H1 (cell line): ENCODE measurements at regions not wholly inside any gene's neighbourhood (a gene's known extent, or its start where the extent isn't known, plus 50 kb on each side); places are given as distances from the start of the nearest gene placed in this dataset.
A peak's percentile ranks its signal among the peaks of the same experiment; 100 is the strongest.

Experiments
- CTCF ChIA-PET: fragments of 300-600 bp; sonication (Branson Sonifier 250); formaldehyde crosslinking; loops from one replicate; lab custom pipeline; 2021; ENCODE audit not compliant: partially characterized antibody; lab: Charles Lee
- POLR2A ChIA-PET: fragments of 300-600 bp; sonication (Branson Sonifier 250); formaldehyde crosslinking; loops from one replicate; lab custom pipeline; 2021; ENCODE audit warnings: inconsistent platforms; ENCODE audit not compliant: partially characterized antibody; lab: Charles Lee
- DNase-seq, 2 experiments: peaks; one replicate each; pipeline versions ENCODE4 v3.0.0 to v3.0.0-alpha.2; 2010 to 2022; ENCODE audit warnings: low spot score in 2 of 2, low read depth in 1 of 2, mixed read lengths in 1 of 2
- FAIRE-seq: peaks from 2 replicates; lab custom pipeline; 2011; peaks lifted over from hg19 to GRCh38; lab: Jason Lieb, UNC
- H2AFZ ChIP-seq: 2 replicates; pipeline ENCODE4 v1.8.1; 2012; ENCODE audit warnings: low read length, inconsistent platforms
- H2AK5ac ChIP-seq: 2 replicates; pipeline ENCODE4 v1.6.1; 2013; ENCODE audit warnings: low read depth, low read length
- H2BK120ac ChIP-seq: replicated peaks from 2 replicates; pipeline ENCODE3; 2013; ENCODE audit warnings: low read depth, low read length, inconsistent platforms
- H2BK12ac ChIP-seq: 2 replicates; pipeline ENCODE4 v1.6.1; 2013; ENCODE audit warnings: low read depth, low read length
- H2BK15ac ChIP-seq: 2 replicates; pipeline ENCODE4 v1.6.1; 2013; ENCODE audit warnings: low read length
- H2BK20ac ChIP-seq: 2 replicates; pipeline ENCODE4 v1.6.1; 2013; ENCODE audit warnings: low read length
- H2BK5ac ChIP-seq: 2 replicates; pipeline ENCODE4 v1.6.1; 2013; ENCODE audit warnings: low read depth, low read length
- H3K14ac ChIP-seq: 2 replicates; pipeline ENCODE4 v1.6.1; 2013; ENCODE audit warnings: inconsistent platforms; ENCODE audit not compliant: insufficient read length
- H3K18ac ChIP-seq: 2 replicates; pipeline ENCODE4 v1.6.1; 2013; ENCODE audit warnings: low read length; ENCODE audit errors: extremely low read depth
- H3K23ac ChIP-seq: 2 replicates; pipeline ENCODE4 v1.6.1; 2013; ENCODE audit warnings: inconsistent platforms; ENCODE audit not compliant: insufficient read length
- H3K23me2 ChIP-seq: 2 replicates; pipeline ENCODE4 v1.6.1; 2013; ENCODE audit warnings: low read depth, low read length
- H3K27ac ChIP-seq: 2 replicates; pipeline ENCODE4 v1.6.1; 2011; ENCODE audit warnings: low read depth, low read length, inconsistent platforms
- H3K27me3 ChIP-seq, 4 experiments: replicated peaks in 1 of 4; 1 replicate in 1 of 4; 2 replicates in 3 of 4; pipeline versions ENCODE4 v1.6.1 to v1.8.1; 2011 to 2013; ENCODE audit warnings: low read length in 3 of 4, mild to moderate bottlenecking in 3 of 4, inconsistent platforms in 2 of 4, mixed read lengths in 2 of 4, moderate library complexity in 1 of 4; ENCODE audit not compliant: control insufficient read depth in 3 of 4, insufficient read depth in 3 of 4; ENCODE audit errors: extremely low read depth in 1 of 4
- H3K36me3 ChIP-seq, 4 experiments: 2 replicates each; pipeline versions ENCODE4 v1.6.1 to v1.8.1; 2011 to 2013; ENCODE audit warnings: mild to moderate bottlenecking in 4 of 4, low read length in 3 of 4, moderate library complexity in 2 of 4, control low read depth in 1 of 4, inconsistent platforms in 1 of 4; ENCODE audit not compliant: insufficient read depth in 4 of 4, control insufficient read depth in 2 of 4
- H3K4ac ChIP-seq: replicated peaks from 2 replicates; pipeline ENCODE3; 2013; ENCODE audit warnings: low read length, low read depth, mixed read lengths, inconsistent platforms; ENCODE audit not compliant: insufficient read length
- H3K4me1 ChIP-seq, 4 experiments: replicated peaks in 1 of 4; 1 replicate in 1 of 4; 2 replicates in 3 of 4; pipeline versions ENCODE4 v1.6.1 to v1.8.1; 2011 to 2013; ENCODE audit warnings: low read length in 3 of 4, inconsistent platforms in 2 of 4, mixed read lengths in 1 of 4; ENCODE audit not compliant: insufficient read depth in 4 of 4, control insufficient read depth in 3 of 4
- H3K4me2 ChIP-seq, 2 experiments: 2 replicates each; pipeline versions ENCODE4 v1.6.1 to v1.8.1; 2011 to 2013; ENCODE audit warnings: low read depth in 2 of 2, low read length in 2 of 2, control low read depth in 1 of 2, inconsistent platforms in 1 of 2, mild to moderate bottlenecking in 1 of 2; ENCODE audit not compliant: insufficient read depth in 1 of 2
- H3K4me3 ChIP-seq, 4 experiments: fragments of 200-600, 300-600 bp in 1 of 4; sonication (generic), shearing (Covaris generic), sonication (Bioruptor Twin) in 1 of 4; 2 replicates each; pipeline versions ENCODE4 v1.5.1 to v1.8.1; 2011 to 2016; ENCODE audit warnings: low read length in 4 of 4, low read depth in 3 of 4, control low read depth in 2 of 4, inconsistent platforms in 2 of 4, mild to moderate bottlenecking in 2 of 4, mixed read lengths in 1 of 4, moderate library complexity in 1 of 4; ENCODE audit not compliant: insufficient read depth in 2 of 4; ENCODE audit errors: extremely low read depth in 1 of 4
- H3K56ac ChIP-seq: replicated peaks from 2 replicates; pipeline ENCODE3; 2013; ENCODE audit warnings: low read depth, mild to moderate bottlenecking, mixed read lengths, low read length, inconsistent platforms; ENCODE audit not compliant: insufficient read length
- H3K79me1 ChIP-seq: 2 replicates; pipeline ENCODE4 v1.6.1; 2013; ENCODE audit warnings: low read depth, low read length, control low read depth
- H3K79me2 ChIP-seq, 2 experiments: 2 replicates each; pipeline versions ENCODE4 v1.6.1 to v1.8.1; 2012 to 2013; ENCODE audit warnings: low read length in 2 of 2, mild to moderate bottlenecking in 2 of 2, inconsistent platforms in 1 of 2; ENCODE audit not compliant: insufficient read depth in 2 of 2, control insufficient read depth in 1 of 2
- H3K9ac ChIP-seq, 4 experiments: replicated peaks in 1 of 4; 1 replicate in 1 of 4; 2 replicates in 3 of 4; pipeline versions ENCODE4 v1.6.1 to v1.8.1; 2011 to 2013; ENCODE audit warnings: low read depth in 3 of 4, low read length in 3 of 4, control low read depth in 2 of 4, mild to moderate bottlenecking in 2 of 4, moderate library complexity in 2 of 4, inconsistent platforms in 1 of 4; ENCODE audit errors: extremely low read depth in 1 of 4
- H3K9me3 ChIP-seq, 2 experiments: 2 replicates each; pipeline versions ENCODE4 v1.6.1 to v1.8.1; 2012 to 2013; ENCODE audit warnings: mild to moderate bottlenecking in 2 of 2, moderate library complexity in 2 of 2, control low read depth in 1 of 2, inconsistent platforms in 1 of 2, low read depth in 1 of 2, low read length in 1 of 2, mixed read lengths in 1 of 2; ENCODE audit not compliant: insufficient read depth in 2 of 2
- H4K20me1 ChIP-seq, 2 experiments: replicated peaks in 1 of 2; 2 replicates each; pipeline versions ENCODE3 to v1.8.1; 2011 to 2013; ENCODE audit warnings: inconsistent platforms in 2 of 2, low read length in 2 of 2, mild to moderate bottlenecking in 1 of 2; ENCODE audit not compliant: insufficient read depth in 2 of 2, control insufficient read depth in 1 of 2
- H4K5ac ChIP-seq: 2 replicates; pipeline ENCODE4 v1.6.1; 2013; ENCODE audit warnings: low read length, low read depth, mixed read lengths, inconsistent platforms; ENCODE audit not compliant: insufficient read length
- H4K8ac ChIP-seq: 2 replicates; pipeline ENCODE4 v1.8.0; 2013; ENCODE audit warnings: mild to moderate bottlenecking, moderate library complexity, low read length, inconsistent platforms; ENCODE audit not compliant: insufficient read depth; ENCODE audit errors: extremely low read depth
- H4K91ac ChIP-seq: replicated peaks from 2 replicates; pipeline ENCODE3; 2013; ENCODE audit warnings: low read length, mixed read lengths, inconsistent platforms; ENCODE audit not compliant: insufficient read length
- BACH1 ChIP-seq: IDR thresholded peaks from 2 replicates; pipeline ENCODE4 v1.6.1; 2012; ENCODE audit warnings: low read length, improper control_type of control experiment
- CREB1 ChIP-seq: IDR thresholded peaks from 2 replicates; pipeline ENCODE4 v1.6.1; 2012; ENCODE audit warnings: inconsistent platforms
- GABPA ChIP-seq: IDR thresholded peaks from 2 replicates; pipeline ENCODE4 v1.6.1; 2011; ENCODE audit warnings: mild to moderate bottlenecking, low read length, moderate library complexity, borderline replicate concordance; ENCODE audit not compliant: insufficient read depth
- KDM4A ChIP-seq: IDR thresholded peaks from one replicate; pipeline ENCODE4 v1.7.1; 2012; ENCODE audit warnings: low read depth, mild to moderate bottlenecking, moderate library complexity, low read length, inconsistent platforms; ENCODE audit not compliant: severe bottlenecking
- NANOG ChIP-seq: IDR thresholded peaks from 2 replicates; pipeline ENCODE4 v1.6.1; 2011; ENCODE audit warnings: low read length, low read depth, mild to moderate bottlenecking, inconsistent platforms; ENCODE audit not compliant: insufficient read depth, poor library complexity, severe bottlenecking
- NRF1 ChIP-seq: IDR thresholded peaks from 2 replicates; pipeline ENCODE4 v1.6.1; 2011; ENCODE audit warnings: mild to moderate bottlenecking, low read depth, low read length, improper control_type of control experiment
- POLR2A ChIP-seq, 2 experiments: IDR thresholded peaks; 1 replicate in 1 of 2; 2 replicates in 1 of 2; pipeline ENCODE4 v1.6.1; 2011; ENCODE audit warnings: low read depth in 2 of 2, low read length in 2 of 2, mild to moderate bottlenecking in 2 of 2; ENCODE audit errors: control extremely low read depth in 1 of 2
- RAD21 ChIP-seq, 2 experiments: IDR thresholded peaks in 1 of 2; conservative IDR thresholded peaks in 1 of 2; 2 replicates each; pipeline ENCODE4 v1.6.1; 2011; ENCODE audit warnings: low read depth in 2 of 2, low read length in 2 of 2, improper control_type of control experiment in 1 of 2, inconsistent platforms in 1 of 2, mild to moderate bottlenecking in 1 of 2, moderate library complexity in 1 of 2
- SIRT6 ChIP-seq: IDR thresholded peaks from one replicate; pipeline ENCODE4 v1.7.1; 2012; ENCODE audit warnings: low read length, inconsistent platforms
- SP2 ChIP-seq: IDR thresholded peaks from 2 replicates; pipeline ENCODE4 v1.6.1; 2012; ENCODE audit warnings: mild to moderate bottlenecking, low read length, inconsistent platforms
- SRF ChIP-seq: IDR thresholded peaks from 2 replicates; pipeline ENCODE4 v1.6.1; 2011; ENCODE audit warnings: mild to moderate bottlenecking, low read depth, low read length, moderate library complexity
- WGBS, 2 experiments: shearing (Covaris generic) in 1 of 2; methylation state at CpG; one replicate each; pipeline versions ENCODE4 v1.1.6 to v1.1.7; 2013 to 2015; ENCODE audit warnings: low lambda C conversion rate in 2 of 2, mixed read lengths in 2 of 2, inconsistent platforms in 1 of 2, low coverage in 1 of 2, missing lambda C conversion rate in 1 of 2; ENCODE audit not compliant: insufficient replicate concordance in 2 of 2, insufficient coverage in 1 of 2, insufficient read length in 1 of 2; ENCODE audit errors: extremely low coverage in 1 of 2, missing lambda C conversion rate in 1 of 2; 5-methylcytosine and 5-hydroxymethylcytosine counted together
- TF ChIP-seq, protein P1 (sequence below): IDR thresholded peaks from 2 replicates; pipeline ENCODE4 v1.6.1; 2012; ENCODE audit warnings: low read length, inconsistent platforms
- TF ChIP-seq, protein P2 (sequence below): IDR thresholded peaks from 2 replicates; pipeline ENCODE4 v1.6.1; 2012; ENCODE audit warnings: inconsistent platforms

DNA sequence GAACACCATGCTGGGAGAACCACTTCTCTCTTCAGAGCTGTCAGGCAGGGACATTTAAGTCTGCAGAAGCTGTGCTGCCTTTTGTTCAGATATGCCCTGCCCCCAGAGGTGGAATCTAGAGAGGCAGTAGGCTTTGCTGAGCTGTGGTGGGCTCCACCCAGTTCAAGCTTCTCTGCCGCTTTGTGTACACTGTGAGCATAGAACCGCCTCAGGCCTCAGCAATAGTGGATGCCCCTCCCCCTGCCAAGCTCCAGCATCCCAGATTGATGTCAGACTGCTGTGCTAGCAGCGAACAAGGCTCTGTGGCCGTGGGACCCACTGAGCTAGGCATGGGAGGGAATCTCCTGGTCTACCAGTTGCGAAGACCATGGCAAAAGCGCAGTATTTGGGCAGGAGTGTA lies 121.6 kb downstream of the NFKBIZ start:
- Histone ChIP-seq H3K23me2 (no peaks in the 10 kb centered on the region), H3K4me3 (no peak overlapping the region), H3K4me1 (no peaks in the 10 kb centered on the region), H3K56ac (no peak overlapping the region), H2BK20ac (no peak overlapping the region), H3K18ac (no peak overlapping the region), H3K27me3 (no peaks in the 10 kb centered on the region), H3K14ac (no peak overlapping the region), H3K9ac (no peak overlapping the region), H2BK5ac (no peak overlapping the region), H4K20me1 (no peaks in the 10 kb centered on the region), H3K9me3 (no peaks in the 10 kb centered on the region), H3K79me1 (no peaks in the 10 kb centered on the region), H2AK5ac (no peak overlapping the region), H4K91ac (no peak overlapping the region), H2AFZ (no peak overlapping the region), H2BK12ac (no peak overlapping the region), H3K36me3 (no peaks in the 10 kb centered on the region), H4K8ac (0 out of 2 replicates have a peak overlapping the region, but pooled peaks have one; percentile 35), H3K79me2 (no peaks in the 10 kb centered on the region), H3K27ac (no peak overlapping the region), H4K5ac (no peak overlapping the region), H3K4me2 (no peak overlapping the region), H2BK120ac (no peak overlapping the region), H3K4ac (no peak overlapping the region), H3K23ac (no peak overlapping the region), H2BK15ac (no peak overlapping the region)
- no peak for DNase-seq
- FAIRE-seq, result no peak
- WGBS, 2 experiments, result 93% methylated on average over 6 of the region's 6 CpGs; no CpG with 5 or more reads in 1 of the 2 experiments
- ChIA-PET CTCF (interaction anchor here (1.2 to 1.6 kb wide), 3 partner anchors 19 to 69 kb away, joined by 3 to 5 read pairs (median 3); no protein-coding TSS in a partner anchor), POLR2A (no interaction called here)
- TF ChIP-seq BACH1 (no peak), GABPA (no peak), CREB1 (no peak), KDM4A (no peak), SRF (no peak), NANOG (no peak), SP2 (no peak), SIRT6 (no peak), NRF1 (no peak), POLR2A (IDR thresholded peaks at IDR 0.05; ENCODE audit: control extremely low read depth in 1 of 2, low read depth in 2 of 2, low read length in 2 of 2) (no peak), RAD21 (IDR thresholded peaks at IDR 0.05 in 1 of 2, conservative IDR thresholded peaks at IDR 0.05 in 1 of 2; ENCODE audit: low read depth in 2 of 2, low read length in 2 of 2) (no peak)
- TF ChIP-seq, protein P1, sequence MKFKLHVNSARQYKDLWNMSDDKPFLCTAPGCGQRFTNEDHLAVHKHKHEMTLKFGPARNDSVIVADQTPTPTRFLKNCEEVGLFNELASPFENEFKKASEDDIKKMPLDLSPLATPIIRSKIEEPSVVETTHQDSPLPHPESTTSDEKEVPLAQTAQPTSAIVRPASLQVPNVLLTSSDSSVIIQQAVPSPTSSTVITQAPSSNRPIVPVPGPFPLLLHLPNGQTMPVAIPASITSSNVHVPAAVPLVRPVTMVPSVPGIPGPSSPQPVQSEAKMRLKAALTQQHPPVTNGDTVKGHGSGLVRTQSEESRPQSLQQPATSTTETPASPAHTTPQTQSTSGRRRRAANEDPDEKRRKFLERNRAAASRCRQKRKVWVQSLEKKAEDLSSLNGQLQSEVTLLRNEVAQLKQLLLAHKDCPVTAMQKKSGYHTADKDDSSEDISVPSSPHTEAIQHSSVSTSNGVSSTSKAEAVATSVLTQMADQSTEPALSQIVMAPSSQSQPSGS, result no peak
- TF ChIP-seq, protein P2, sequence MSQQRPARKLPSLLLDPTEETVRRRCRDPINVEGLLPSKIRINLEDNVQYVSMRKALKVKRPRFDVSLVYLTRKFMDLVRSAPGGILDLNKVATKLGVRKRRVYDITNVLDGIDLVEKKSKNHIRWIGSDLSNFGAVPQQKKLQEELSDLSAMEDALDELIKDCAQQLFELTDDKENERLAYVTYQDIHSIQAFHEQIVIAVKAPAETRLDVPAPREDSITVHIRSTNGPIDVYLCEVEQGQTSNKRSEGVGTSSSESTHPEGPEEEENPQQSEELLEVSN, result no peak
